Endodermal cell (in vitro differentiated cells): ENCODE measurements at regions not wholly inside any gene's neighbourhood (a gene's known extent, or its start where the extent isn't known, plus 50 kb on each side); places are given as distances from the start of the nearest gene placed in this dataset.

Experiments used
- DNase-seq: peaks from one replicate; pipeline ENCODE4 v3.0.0-alpha.2; 2017
- H3K27ac ChIP-seq: 2 replicates; pipeline ENCODE4 v1.5.1; 2013; ENCODE audit warnings: mild to moderate bottlenecking, low read depth, low read length, moderate library complexity
- H3K27me3 ChIP-seq: 2 replicates; pipeline ENCODE4 v1.6.1; 2013; ENCODE audit warnings: mild to moderate bottlenecking, low read length, moderate library complexity; ENCODE audit not compliant: insufficient read depth, control insufficient read depth, poor library complexity, severe bottlenecking
- H3K36me3 ChIP-seq: 2 replicates; pipeline ENCODE4 v1.7.0; 2013; ENCODE audit warnings: mild to moderate bottlenecking, low read length, moderate library complexity; ENCODE audit not compliant: control insufficient read depth, insufficient read depth
- H3K4me1 ChIP-seq: one replicate; pipeline ENCODE4 v1.7.0; 2013; ENCODE audit warnings: low read length; ENCODE audit not compliant: control insufficient read depth, insufficient read depth
- H3K4me3 ChIP-seq: 2 replicates; pipeline ENCODE4 v1.5.1; 2013; ENCODE audit warnings: mild to moderate bottlenecking, low read length, moderate library complexity
- H3K9ac ChIP-seq: 2 replicates; pipeline ENCODE4 v1.6.1; 2013; ENCODE audit warnings: mild to moderate bottlenecking, low read length, moderate library complexity; ENCODE audit not compliant: poor library complexity, severe bottlenecking; ENCODE audit errors: extremely low read depth
- H3K9me3 ChIP-seq: 2 replicates; pipeline ENCODE4 v1.6.1; 2013; ENCODE audit warnings: mild to moderate bottlenecking, low read length, moderate library complexity; ENCODE audit not compliant: control insufficient read depth
- H3K27ac Mint-ChIP-seq: 2 replicates; pipeline ENCODE4 v1.8.0; 2020; ENCODE audit warnings: mixed read lengths
- H3K27me3 Mint-ChIP-seq: 2 replicates; pipeline ENCODE4 v1.8.0; 2021; ENCODE audit warnings: mild to moderate bottlenecking, mixed read lengths; ENCODE audit not compliant: insufficient read depth
- H3K36me3 Mint-ChIP-seq: 2 replicates; pipeline ENCODE4 v1.8.0; 2020; ENCODE audit warnings: low read depth, mixed read lengths
- H3K4me1 Mint-ChIP-seq: 2 replicates; pipeline ENCODE4 v1.8.0; 2020; ENCODE audit warnings: mixed read lengths
- H3K4me3 Mint-ChIP-seq: 2 replicates; pipeline ENCODE4 v1.8.0; 2020; ENCODE audit warnings: mild to moderate bottlenecking, moderate library complexity, mixed read lengths
- H3K9me3 Mint-ChIP-seq: 2 replicates; pipeline ENCODE4 v1.8.0; 2020; ENCODE audit warnings: mild to moderate bottlenecking, mixed read lengths
- CTCF ChIP-seq: fragments of 200-600 bp; sonication (generic); conservative IDR thresholded peaks from 2 replicates; pipeline ENCODE4 v1.5.0; 2021; ENCODE audit warnings: antibody characterized with exemption, mild to moderate bottlenecking
- WGBS, 2 experiments: methylation state at CpG; one replicate each; pipeline versions ENCODE4 v1.1.5 to v1.1.7; 2013; ENCODE audit warnings: missing lambda C conversion rate in 2 of 2, mixed read lengths in 1 of 2; ENCODE audit not compliant: insufficient coverage in 1 of 2, insufficient read length in 1 of 2; 5-methylcytosine and 5-hydroxymethylcytosine counted together

- H3K27me3 ChIP-seq: no peaks in the 10 kb centered on the region
- H3K4me1 ChIP-seq: no peaks in the 10 kb centered on the region
- DNase-seq: no peak
- Mint-ChIP-seq H3K27ac (no peak overlapping the region), H3K9me3 (no peaks in the 10 kb centered on the region), H3K36me3 (peaks cover 76% of the 10 kb centered on the region), H3K4me3 (no peak overlapping the region), H3K4me1 (peaks cover 30% of the 10 kb centered on the region), H3K27me3 (no peaks in the 10 kb centered on the region)
- H3K36me3 ChIP-seq: peaks cover 89% of the 10 kb centered on the region
- H3K9ac ChIP-seq: no peak overlapping the region
- H3K4me3 ChIP-seq: no peak overlapping the region
- H3K27ac ChIP-seq: no peak overlapping the region
- H3K9me3 ChIP-seq: no peaks in the 10 kb centered on the region
- WGBS, 2 experiments: 95% methylated on average over 3 of the region's 3 CpGs; no CpG with 5 or more reads in 1 of the 2 experiments
- no peak for TF ChIP-seq CTCF
Measured at GRCh38 chr12:22746720-22747119, 121.7 kb downstream of the ETNK1 start.

DNA sequence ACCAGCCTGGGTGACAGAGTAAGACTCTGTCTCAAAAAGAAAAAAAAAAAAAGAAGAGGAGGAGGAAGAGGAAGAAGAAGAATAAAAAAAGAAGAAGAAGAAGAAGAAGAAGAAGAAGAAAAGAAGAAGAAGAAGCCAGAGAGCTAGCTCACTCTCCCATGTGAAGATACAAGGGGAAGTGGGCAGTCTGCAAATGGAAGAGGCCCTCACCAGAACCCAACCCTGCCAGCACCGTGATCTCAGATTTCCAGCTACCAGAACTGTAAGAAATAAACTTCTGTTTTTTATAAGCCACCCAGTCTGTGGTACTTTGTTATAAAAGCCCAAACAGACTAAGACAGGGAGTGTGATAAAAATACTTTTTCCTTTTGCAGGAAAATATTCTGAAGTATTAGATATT is 130.7 kb downstream of the ETNK1 start:
- H3K4me3 ChIP-seq: no peak overlapping the region
- peaks cover 60% of the 10 kb centered on the region for H3K36me3 Mint-ChIP-seq
- 100% methylated on average over 1 of the region's 1 CpG; no CpG with 5 or more reads in 1 of the 2 experiments for WGBS, 2 experiments

GRCh38 chr12:22759769-22760674 is 135.1 kb downstream of the ETNK1 start:
- H3K36me3 ChIP-seq: peaks cover 44% of the 10 kb centered on the region
- peak; percentile 72 for DNase-seq
- no peaks in the 10 kb centered on the region for H3K27me3 ChIP-seq
- Mint-ChIP-seq H3K27me3 (no peaks in the 10 kb centered on the region), H3K36me3 (peaks cover 50% of the 10 kb centered on the region), H3K27ac (peak overlapping the region; percentile 10), H3K9me3 (no peaks in the 10 kb centered on the region), H3K4me3 (no peak overlapping the region), H3K4me1 (peaks cover 40% of the 10 kb centered on the region)
- no peaks in the 10 kb centered on the region for H3K4me1 ChIP-seq
- WGBS, 2 experiments: 77 to 81% methylated on average over 6 to 8 of the region's 8 CpGs
- H3K9me3 ChIP-seq: no peaks in the 10 kb centered on the region
- TF ChIP-seq CTCF: no peak
- H3K27ac ChIP-seq: no peak overlapping the region
- H3K4me3 ChIP-seq: no peak overlapping the region
- no peak overlapping the region for H3K9ac ChIP-seq

More for the DNA sequence above, 130.7 kb downstream of the ETNK1 start:
- DNase-seq: no peak
- Histone ChIP-seq H3K9ac (no peak overlapping the region), H3K27ac (no peak overlapping the region), H3K4me1 (no peaks in the 10 kb centered on the region), H3K27me3 (no peaks in the 10 kb centered on the region), H3K9me3 (peaks cover 3% of the 10 kb centered on the region), H3K36me3 (peaks cover 48% of the 10 kb centered on the region)
- H3K27ac Mint-ChIP-seq: no peak overlapping the region
- H3K9me3 Mint-ChIP-seq: peaks cover 10% of the 10 kb centered on the region
- TF ChIP-seq CTCF: no peak
- no peak overlapping the region for H3K4me3 Mint-ChIP-seq
- H3K4me1 Mint-ChIP-seq: peaks cover 19% of the 10 kb centered on the region
- H3K27me3 Mint-ChIP-seq: no peaks in the 10 kb centered on the region
